ENCODE measurements at regions not wholly inside any gene's neighbourhood (a gene's known extent, or its start where the extent isn't known, plus 50 kb on each side); places are given as distances from the start of the nearest gene placed in this dataset.

DNA sequence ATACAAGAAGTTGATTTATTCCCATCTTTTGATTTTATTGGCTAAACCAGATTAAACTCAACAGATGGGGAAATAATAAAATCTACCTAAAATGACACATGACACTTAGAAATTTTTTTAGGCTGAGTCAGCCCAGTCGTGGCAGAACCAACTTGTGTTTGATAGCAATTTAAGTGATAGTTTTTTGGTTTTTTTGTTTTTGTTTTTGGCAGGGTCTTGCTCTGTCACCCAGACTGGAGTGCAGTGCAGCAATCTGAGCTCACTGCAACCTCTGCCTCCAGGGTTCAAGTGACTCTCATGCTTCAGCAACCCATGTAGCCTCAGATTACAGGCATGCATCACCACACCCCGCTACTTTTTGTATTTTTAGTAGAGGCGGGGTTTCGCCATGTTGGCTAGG is 370.3 kb upstream of the NOCT start:
- Mint-ChIP-seq H3K9me3 (no peaks in the 10 kb centered on the region), H3K36me3 (ENCODE audit: low read depth) (no peaks in the 10 kb centered on the region), H3K27ac (no peak overlapping the region), H3K27me3 (peaks cover 4% of the 10 kb centered on the region), H3K4me3 (no peak overlapping the region), H3K4me1 (ENCODE audit: low read depth) (no peaks in the 10 kb centered on the region)
- intact Hi-C loops (cut with DNase I, micrococcal nuclease) = no loop called here
- ChIA-PET CTCF (no interaction called here), POLR2A (no interaction called here)
- ATAC-seq (ENCODE audit: poor library complexity) (no peak), DNase-seq (no peak)
- Histone ChIP-seq H3K4me1 (ENCODE audit: insufficient read depth, low read length) (no peaks in the 10 kb centered on the region), H3K4me3 (ENCODE audit: low read length) (no peak overlapping the region), H3K9me3 (ENCODE audit: control insufficient read depth in 1 of 2, insufficient read depth in 1 of 2, low read length in 2 of 2) (no peaks in the 10 kb centered on the region), H3K27me3 (ENCODE audit: control insufficient read depth in 1 of 2, insufficient read depth in 2 of 2, low read length in 2 of 2) (no peaks in the 10 kb centered on the region), H3K27ac (ENCODE audit: low read depth in 1 of 2, low read length in 2 of 2) (no peak overlapping the region), H3K36me3 (ENCODE audit: insufficient read depth, low read length) (no peaks in the 10 kb centered on the region)
- TF ChIP-seq, protein P1, sequence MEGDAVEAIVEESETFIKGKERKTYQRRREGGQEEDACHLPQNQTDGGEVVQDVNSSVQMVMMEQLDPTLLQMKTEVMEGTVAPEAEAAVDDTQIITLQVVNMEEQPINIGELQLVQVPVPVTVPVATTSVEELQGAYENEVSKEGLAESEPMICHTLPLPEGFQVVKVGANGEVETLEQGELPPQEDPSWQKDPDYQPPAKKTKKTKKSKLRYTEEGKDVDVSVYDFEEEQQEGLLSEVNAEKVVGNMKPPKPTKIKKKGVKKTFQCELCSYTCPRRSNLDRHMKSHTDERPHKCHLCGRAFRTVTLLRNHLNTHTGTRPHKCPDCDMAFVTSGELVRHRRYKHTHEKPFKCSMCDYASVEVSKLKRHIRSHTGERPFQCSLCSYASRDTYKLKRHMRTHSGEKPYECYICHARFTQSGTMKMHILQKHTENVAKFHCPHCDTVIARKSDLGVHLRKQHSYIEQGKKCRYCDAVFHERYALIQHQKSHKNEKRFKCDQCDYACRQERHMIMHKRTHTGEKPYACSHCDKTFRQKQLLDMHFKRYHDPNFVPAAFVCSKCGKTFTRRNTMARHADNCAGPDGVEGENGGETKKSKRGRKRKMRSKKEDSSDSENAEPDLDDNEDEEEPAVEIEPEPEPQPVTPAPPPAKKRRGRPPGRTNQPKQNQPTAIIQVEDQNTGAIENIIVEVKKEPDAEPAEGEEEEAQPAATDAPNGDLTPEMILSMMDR (IDR thresholded peaks at IDR 0.05) = no peak

DNA sequence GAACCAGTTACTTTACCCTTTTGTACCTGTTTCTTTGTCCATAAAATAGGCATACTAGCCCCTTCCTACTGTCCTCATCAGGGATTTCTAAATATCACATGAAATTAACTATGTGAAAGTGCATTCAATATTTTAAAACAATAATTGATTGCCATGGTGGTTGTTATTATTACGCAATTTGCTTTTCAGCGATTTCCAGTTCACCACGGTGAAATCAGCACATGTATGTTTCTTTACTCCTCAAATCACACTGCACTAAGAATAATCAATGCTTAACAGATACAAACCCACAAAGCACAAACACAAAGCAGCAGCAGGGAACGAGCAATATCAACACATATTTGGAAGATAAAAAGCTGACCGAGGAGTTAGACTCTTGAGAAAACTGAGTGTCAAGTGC is 371.3 kb upstream of the NOCT start:
- TF ChIP-seq, protein P1 (IDR thresholded peaks at IDR 0.05) = no peak
- ATAC-seq (ENCODE audit: poor library complexity) (no peak), DNase-seq (no peak)
- ChIA-PET POLR2A (no interaction called here), CTCF (no interaction called here)
- Histone ChIP-seq H3K4me3 (ENCODE audit: low read length) (no peak overlapping the region), H3K9me3 (ENCODE audit: control insufficient read depth in 1 of 2, insufficient read depth in 1 of 2, low read length in 2 of 2) (no peaks in the 10 kb centered on the region), H3K27ac (ENCODE audit: low read depth in 1 of 2, low read length in 2 of 2) (no peak overlapping the region), H3K27me3 (ENCODE audit: control insufficient read depth in 1 of 2, insufficient read depth in 2 of 2, low read length in 2 of 2) (no peaks in the 10 kb centered on the region), H3K4me1 (ENCODE audit: insufficient read depth, low read length) (no peaks in the 10 kb centered on the region), H3K36me3 (ENCODE audit: insufficient read depth, low read length) (no peaks in the 10 kb centered on the region)
- no peak overlapping the region for H3K27ac Mint-ChIP-seq
- no peaks in the 10 kb centered on the region for H3K36me3 Mint-ChIP-seq (ENCODE audit: low read depth)
- intact Hi-C loops (cut with DNase I, micrococcal nuclease) = no loop called here
- no peaks in the 10 kb centered on the region for H3K9me3 Mint-ChIP-seq
- no peaks in the 10 kb centered on the region for H3K4me1 Mint-ChIP-seq (ENCODE audit: low read depth)
- no peak overlapping the region for H3K4me3 Mint-ChIP-seq
- H3K27me3 Mint-ChIP-seq = peaks cover 4% of the 10 kb centered on the region

DNA sequence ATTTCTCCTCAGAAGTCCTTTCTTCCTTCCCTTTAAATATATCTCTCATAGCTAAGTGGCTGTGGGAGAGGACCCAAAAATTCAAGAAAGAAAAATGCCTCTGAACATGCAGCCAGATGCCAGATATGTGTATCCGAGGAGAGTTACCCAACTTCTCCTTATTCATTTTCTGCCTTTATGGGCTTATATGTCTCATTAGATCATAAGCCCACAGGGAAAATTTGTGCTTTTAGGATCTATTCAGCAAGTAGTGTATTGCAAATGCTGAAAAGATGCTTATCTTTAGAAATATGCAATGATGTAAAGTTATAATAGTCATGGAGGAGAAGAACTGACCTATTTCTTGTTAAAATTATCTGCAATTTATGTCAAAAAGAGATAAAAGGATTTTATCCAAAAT is 371.8 kb upstream of the NOCT start:
- Histone ChIP-seq H3K4me1 (ENCODE audit: insufficient read depth, low read length) (no peaks in the 10 kb centered on the region), H3K4me3 (ENCODE audit: low read length) (no peak overlapping the region), H3K27me3 (ENCODE audit: control insufficient read depth in 1 of 2, insufficient read depth in 2 of 2, low read length in 2 of 2) (no peaks in the 10 kb centered on the region), H3K9me3 (ENCODE audit: control insufficient read depth in 1 of 2, insufficient read depth in 1 of 2, low read length in 2 of 2) (no peaks in the 10 kb centered on the region), H3K27ac (ENCODE audit: low read depth in 1 of 2, low read length in 2 of 2) (no peak overlapping the region), H3K36me3 (ENCODE audit: insufficient read depth, low read length) (no peaks in the 10 kb centered on the region)
- Mint-ChIP-seq H3K4me1 (ENCODE audit: low read depth) (no peaks in the 10 kb centered on the region), H3K4me3 (no peak overlapping the region), H3K36me3 (ENCODE audit: low read depth) (no peaks in the 10 kb centered on the region), H3K27ac (no peak overlapping the region), H3K9me3 (no peaks in the 10 kb centered on the region), H3K27me3 (peaks cover 4% of the 10 kb centered on the region)
- ATAC-seq (ENCODE audit: poor library complexity) (no peak), DNase-seq (no peak)
- TF ChIP-seq, protein P1 (IDR thresholded peaks at IDR 0.05) = no peak
- POLR2A ChIA-PET = no interaction called here
- intact Hi-C loops (cut with DNase I, micrococcal nuclease) = no loop called here
- CTCF ChIA-PET = no interaction called here

Measured in CD4-positive, alpha-beta T cell (primary cell).